CD14-positive monocyte (primary cell): ENCODE measurements at regions not wholly inside any gene's neighbourhood (a gene's known extent, or its start where the extent isn't known, plus 50 kb on each side); places are given as distances from the start of the nearest gene placed in this dataset.

Experiments
- DNase-seq, 3 donors: peaks; one replicate each; pipeline ENCODE4 v3.0.0-alpha.2; 2011 to 2022
- H2AFZ ChIP-seq: 2 replicates; pipeline ENCODE4 v1.6.0; 2012; ENCODE audit warnings: mild to moderate bottlenecking, low read depth, low read length, inconsistent platforms; ENCODE audit not compliant: insufficient read depth, poor library complexity, severe bottlenecking
- H3K27ac ChIP-seq, 2 donors: 1 replicate in 1 of 2; 2 replicates in 1 of 2; pipeline ENCODE4 v1.5.1; 2012 to 2013; ENCODE audit warnings: low read length in 2 of 2, control low read depth in 1 of 2, inconsistent platforms in 1 of 2, low read depth in 1 of 2, mild to moderate bottlenecking in 1 of 2
- H3K27me3 ChIP-seq, 2 donors: one replicate each; pipeline versions ENCODE4 v1.6.0 to v1.6.1; 2011 to 2013; ENCODE audit warnings: low read length in 2 of 2; ENCODE audit not compliant: control insufficient read depth in 2 of 2, insufficient read depth in 2 of 2
- H3K36me3 ChIP-seq, 2 donors: replicated peaks in 1 of 2; 1 replicate in 1 of 2; 2 replicates in 1 of 2; pipeline versions ENCODE4 v1.5.1 to v1.6.1; 2012 to 2013; ENCODE audit warnings: low read length in 2 of 2, control low read depth in 1 of 2, inconsistent platforms in 1 of 2, mild to moderate bottlenecking in 1 of 2; ENCODE audit not compliant: insufficient read depth in 2 of 2, control insufficient read depth in 1 of 2
- H3K4me1 ChIP-seq, 2 donors: 1 replicate in 1 of 2; 2 replicates in 1 of 2; pipeline versions ENCODE4 v1.5.1 to v1.6.1; 2012 to 2013; ENCODE audit warnings: low read length in 2 of 2, control low read depth in 1 of 2, inconsistent platforms in 1 of 2, mild to moderate bottlenecking in 1 of 2, moderate library complexity in 1 of 2; ENCODE audit not compliant: insufficient read depth in 2 of 2, control insufficient read depth in 1 of 2
- H3K4me2 ChIP-seq: replicated peaks from 2 replicates; pipeline ENCODE3; 2012; ENCODE audit warnings: low read length, moderate library complexity, mild to moderate bottlenecking; ENCODE audit not compliant: poor library complexity, severe bottlenecking; ENCODE audit errors: extremely low read depth
- H3K4me3 ChIP-seq, 3 experiments: fragments of 200-600 bp in 1 of 3; sonication (generic) in 1 of 3; replicated peaks in 1 of 3; 1 replicate in 2 of 3; 2 replicates in 1 of 3; pipeline ENCODE4 v1.5.1; 2011 to 2013; ENCODE audit warnings: low read length in 3 of 3, mild to moderate bottlenecking in 3 of 3, control low read depth in 2 of 3, low read depth in 2 of 3, inconsistent platforms in 1 of 3, moderate library complexity in 1 of 3
- H3K79me2 ChIP-seq: 2 replicates; pipeline ENCODE4 v1.6.0; 2012; ENCODE audit warnings: mild to moderate bottlenecking, control low read depth, inconsistent platforms, low read length, moderate library complexity; ENCODE audit not compliant: insufficient read depth
- H3K9ac ChIP-seq: 2 replicates; pipeline ENCODE4 v1.6.0; 2017; ENCODE audit warnings: low read length, mild to moderate bottlenecking; ENCODE audit not compliant: insufficient read depth, poor library complexity, severe bottlenecking
- H3K9me3 ChIP-seq, 2 donors: replicated peaks in 1 of 2; 1 replicate in 1 of 2; 2 replicates in 1 of 2; pipeline versions ENCODE4 v1.5.1 to v1.6.1; 2012 to 2013; ENCODE audit warnings: low read length in 2 of 2, control low read depth in 1 of 2; ENCODE audit not compliant: control insufficient read depth in 1 of 2, insufficient read depth in 1 of 2
- H4K20me1 ChIP-seq: 2 replicates; pipeline ENCODE4 v1.6.0; 2012; ENCODE audit warnings: mild to moderate bottlenecking, low read length, control low read depth, moderate library complexity; ENCODE audit not compliant: insufficient read depth
- H3K27ac Mint-ChIP-seq, 7 donors: one replicate each; pipeline ENCODE4 v1.8.0; 2020; ENCODE audit warnings: mild to moderate bottlenecking in 7 of 7, mixed read lengths in 7 of 7, moderate library complexity in 6 of 7, inconsistent platforms in 2 of 7
- H3K27me3 Mint-ChIP-seq, 3 donors: one replicate each; pipeline ENCODE4 v1.8.0; 2021 to 2022; ENCODE audit warnings: low read depth in 3 of 3, mild to moderate bottlenecking in 3 of 3, mixed read lengths in 3 of 3, moderate library complexity in 3 of 3, inconsistent platforms in 1 of 3
- H3K36me3 Mint-ChIP-seq, 2 donors: one replicate each; pipeline ENCODE4 v1.8.0; 2020; ENCODE audit warnings: mixed read lengths in 2 of 2, inconsistent platforms in 1 of 2, mild to moderate bottlenecking in 1 of 2
- H3K4me1 Mint-ChIP-seq: one replicate; pipeline ENCODE4 v1.8.0; 2020; ENCODE audit warnings: mild to moderate bottlenecking, mixed read lengths
- H3K4me3 Mint-ChIP-seq, 2 donors: one replicate each; pipeline ENCODE4 v1.8.0; 2020; ENCODE audit warnings: mild to moderate bottlenecking in 2 of 2, mixed read lengths in 2 of 2, moderate library complexity in 1 of 2
- H3K9me3 Mint-ChIP-seq, 7 donors: one replicate each; pipeline ENCODE4 v1.8.0; 2020 to 2022; ENCODE audit warnings: mixed read lengths in 7 of 7, mild to moderate bottlenecking in 6 of 7, moderate library complexity in 6 of 7, inconsistent platforms in 2 of 7
- CTCF ChIP-seq: fragments of 200-600 bp; IDR thresholded peaks from one replicate; pipeline ENCODE4 v1.8.0; 2022; ENCODE audit warnings: antibody characterized with exemption, mild to moderate bottlenecking
- WGBS: methylation state at CpG from one replicate; pipeline ENCODE4 v1.1.5; 2013; ENCODE audit warnings: missing lambda C conversion rate; ENCODE audit not compliant: insufficient coverage; 5-methylcytosine and 5-hydroxymethylcytosine counted together
- intact Hi-C, 2 donors: fragments of 100-400 bp; cut with micrococcal nuclease; formaldehyde crosslinking; loops; one replicate each; pipeline versions ENCODE4 v1.15.0 to v1.15.1; 2023

- intact Hi-C loops: no loop called here
- Histone ChIP-seq H3K79me2 (no peaks in the 10 kb centered on the region), H2AFZ (no peak overlapping the region), H3K4me3 (no peak overlapping the region), H3K4me1 (peaks cover 3 to 4% of the 10 kb centered on the region in 2 donors), H3K9ac (no peak overlapping the region), H3K9me3 (no peaks in the 10 kb centered on the region), H3K27me3 (peaks cover 0 to 7% of the 10 kb centered on the region in 2 donors), H4K20me1 (no peaks in the 10 kb centered on the region), H3K36me3 (no peaks in the 10 kb centered on the region), H3K27ac (no peak overlapping the region), H3K4me2 (no peak overlapping the region)
- Mint-ChIP-seq H3K4me3 (no peak overlapping the region), H3K36me3 (no peaks in the 10 kb centered on the region), H3K27me3 (peaks cover 4 to 6% (median 5%) of the 10 kb centered on the region in 3 donors), H3K4me1 (peaks cover 49% of the 10 kb centered on the region), H3K27ac (no peak overlapping the region), H3K9me3 (peaks cover 0 to 2% (median 0%) of the 10 kb centered on the region in 7 donors)
- no peak for DNase-seq
- WGBS: 10% methylated on average over 2 of the region's 4 CpGs
- no peak for TF ChIP-seq CTCF
Observed at GRCh38 chr1:38502758-38503157, 356.8 kb downstream of the RRAGC start.

GRCh38 chr1:38500891-38501290 is 358.7 kb downstream of the RRAGC start:
- H3K4me1 ChIP-seq: no peaks in the 10 kb centered on the region
- no peak overlapping the region for H3K4me3 ChIP-seq
- no peak for DNase-seq
- H3K4me3 Mint-ChIP-seq: no peak overlapping the region
- H3K27ac Mint-ChIP-seq: peak overlapping the region in 1 of 7 donors; percentile 39
- no peaks in the 10 kb centered on the region for H3K9me3 ChIP-seq
- intact Hi-C loops: no loop called here
- no peaks in the 10 kb centered on the region for H3K36me3 ChIP-seq
- peaks cover 36% of the 10 kb centered on the region for H3K4me1 Mint-ChIP-seq
- no peak overlapping the region for H3K27ac ChIP-seq
- H3K79me2 ChIP-seq: no peaks in the 10 kb centered on the region
- H4K20me1 ChIP-seq: no peaks in the 10 kb centered on the region
- peaks cover 0 to 7% of the 10 kb centered on the region in 2 donors for H3K27me3 ChIP-seq
- no peak overlapping the region for H3K4me2 ChIP-seq
- H3K9me3 Mint-ChIP-seq: peaks cover 0 to 2% (median 0%) of the 10 kb centered on the region in 7 donors
- no CpG with 5 or more reads among the region's 2 CpGs for WGBS
- no peak overlapping the region for H3K9ac ChIP-seq
- H3K36me3 Mint-ChIP-seq: no peaks in the 10 kb centered on the region
- peak overlapping the region; percentile 15 for H2AFZ ChIP-seq
- TF ChIP-seq CTCF: no peak
- peaks cover 2 to 5% (median 5%) of the 10 kb centered on the region in 3 donors for H3K27me3 Mint-ChIP-seq
